ENCODE measurements at regions not wholly inside any gene's neighbourhood (a gene's known extent, or its start where the extent isn't known, plus 50 kb on each side); places are given as distances from the start of the nearest gene placed in this dataset.

DNA sequence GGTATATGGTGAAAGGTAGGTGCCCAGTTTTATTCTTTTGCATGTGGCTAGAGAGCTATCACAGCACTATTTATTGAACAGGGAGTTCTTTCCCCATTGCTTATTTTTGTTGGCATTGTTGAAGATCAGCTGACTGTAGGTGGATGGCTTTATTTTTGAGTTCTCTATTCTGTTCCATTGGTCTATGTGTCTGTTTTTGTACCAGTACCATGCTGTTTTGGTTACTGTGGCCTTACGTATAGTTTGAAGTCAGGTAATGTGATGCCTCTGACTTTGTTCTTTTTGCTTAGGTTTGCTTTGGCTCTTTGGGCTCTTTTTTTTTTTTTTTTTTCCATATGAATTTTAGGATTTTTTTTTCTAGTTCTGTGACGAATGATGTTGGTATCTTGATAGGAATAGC, 139.2 kb upstream of the CTNNB1 start:
- H3K79me2 ChIP-seq (ENCODE audit: control insufficient read depth, insufficient read depth, low read length) = no peaks in the 10 kb centered on the region
- H3K4me3 ChIP-seq (replicated peaks in 1 of 4; ENCODE audit: control extremely low read depth in 1 of 4, insufficient read depth in 1 of 4, low read depth in 3 of 4, low read length in 4 of 4) = no peak overlapping the region
- H3K27me3 ChIP-seq (ENCODE audit: control insufficient read depth, insufficient read depth, low read length) = no peaks in the 10 kb centered on the region
- no peak overlapping the region for H3K4me2 ChIP-seq (ENCODE audit: extremely low read depth, insufficient read depth, low read length)
- TF ChIP-seq, protein P1, sequence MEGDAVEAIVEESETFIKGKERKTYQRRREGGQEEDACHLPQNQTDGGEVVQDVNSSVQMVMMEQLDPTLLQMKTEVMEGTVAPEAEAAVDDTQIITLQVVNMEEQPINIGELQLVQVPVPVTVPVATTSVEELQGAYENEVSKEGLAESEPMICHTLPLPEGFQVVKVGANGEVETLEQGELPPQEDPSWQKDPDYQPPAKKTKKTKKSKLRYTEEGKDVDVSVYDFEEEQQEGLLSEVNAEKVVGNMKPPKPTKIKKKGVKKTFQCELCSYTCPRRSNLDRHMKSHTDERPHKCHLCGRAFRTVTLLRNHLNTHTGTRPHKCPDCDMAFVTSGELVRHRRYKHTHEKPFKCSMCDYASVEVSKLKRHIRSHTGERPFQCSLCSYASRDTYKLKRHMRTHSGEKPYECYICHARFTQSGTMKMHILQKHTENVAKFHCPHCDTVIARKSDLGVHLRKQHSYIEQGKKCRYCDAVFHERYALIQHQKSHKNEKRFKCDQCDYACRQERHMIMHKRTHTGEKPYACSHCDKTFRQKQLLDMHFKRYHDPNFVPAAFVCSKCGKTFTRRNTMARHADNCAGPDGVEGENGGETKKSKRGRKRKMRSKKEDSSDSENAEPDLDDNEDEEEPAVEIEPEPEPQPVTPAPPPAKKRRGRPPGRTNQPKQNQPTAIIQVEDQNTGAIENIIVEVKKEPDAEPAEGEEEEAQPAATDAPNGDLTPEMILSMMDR (conservative IDR thresholded peaks at IDR 0.05 in 1 of 2, IDR thresholded peaks at IDR 0.05 in 1 of 2; ENCODE audit: low read depth in 1 of 2, low read length in 2 of 2) = no peak
- no peaks in the 10 kb centered on the region for H3K36me3 ChIP-seq (ENCODE audit: control insufficient read depth, insufficient read depth, low read length)
- H3K9ac ChIP-seq (ENCODE audit: insufficient read depth, low read length) = no peak overlapping the region
- H3K9me3 ChIP-seq (ENCODE audit: control insufficient read depth, insufficient read depth, low read depth, low read length) = no peaks in the 10 kb centered on the region
- no peak overlapping the region for H3K27ac ChIP-seq (ENCODE audit: insufficient read depth, low read length)
- H3K4me1 ChIP-seq (ENCODE audit: control insufficient read depth, extremely low read depth, insufficient read depth, low read length) = no peaks in the 10 kb centered on the region
- DNase-seq (ENCODE audit: low read depth in 2 of 2) = no peak
- no peak overlapping the region for H2AFZ ChIP-seq (ENCODE audit: low read length)
- H4K20me1 ChIP-seq (ENCODE audit: control insufficient read depth, extremely low read depth, insufficient read depth, low read length) = no peaks in the 10 kb centered on the region

- Histone ChIP-seq H3K4me1 (ENCODE audit: control insufficient read depth, extremely low read depth, insufficient read depth, low read length) (no peaks in the 10 kb centered on the region), H4K20me1 (ENCODE audit: control insufficient read depth, extremely low read depth, insufficient read depth, low read length) (no peaks in the 10 kb centered on the region), H3K4me3 (replicated peaks in 1 of 4; ENCODE audit: control extremely low read depth in 1 of 4, insufficient read depth in 1 of 4, low read depth in 3 of 4, low read length in 4 of 4) (no peak overlapping the region), H3K79me2 (ENCODE audit: control insufficient read depth, insufficient read depth, low read length) (no peaks in the 10 kb centered on the region), H3K9ac (ENCODE audit: insufficient read depth, low read length) (no peak overlapping the region), H3K36me3 (ENCODE audit: control insufficient read depth, insufficient read depth, low read length) (no peaks in the 10 kb centered on the region), H2AFZ (ENCODE audit: low read length) (no peak overlapping the region), H3K4me2 (ENCODE audit: extremely low read depth, insufficient read depth, low read length) (no peak overlapping the region), H3K27ac (ENCODE audit: insufficient read depth, low read length) (no peak overlapping the region), H3K9me3 (ENCODE audit: control insufficient read depth, insufficient read depth, low read depth, low read length) (no peaks in the 10 kb centered on the region), H3K27me3 (ENCODE audit: control insufficient read depth, insufficient read depth, low read length) (no peaks in the 10 kb centered on the region)
- no peak for DNase-seq (ENCODE audit: low read depth in 2 of 2)
- TF ChIP-seq, protein P1 (conservative IDR thresholded peaks at IDR 0.05 in 1 of 2, IDR thresholded peaks at IDR 0.05 in 1 of 2; ENCODE audit: low read depth in 1 of 2, low read length in 2 of 2) = no peak
- no peak for TF ChIP-seq EZH2 (IDR thresholded peaks at IDR 0.05; ENCODE audit: low read length, missing control alignments)
These were observed 135.2 kb upstream of the CTNNB1 start for GRCh38 chr3:41064070-41064469.

DNA sequence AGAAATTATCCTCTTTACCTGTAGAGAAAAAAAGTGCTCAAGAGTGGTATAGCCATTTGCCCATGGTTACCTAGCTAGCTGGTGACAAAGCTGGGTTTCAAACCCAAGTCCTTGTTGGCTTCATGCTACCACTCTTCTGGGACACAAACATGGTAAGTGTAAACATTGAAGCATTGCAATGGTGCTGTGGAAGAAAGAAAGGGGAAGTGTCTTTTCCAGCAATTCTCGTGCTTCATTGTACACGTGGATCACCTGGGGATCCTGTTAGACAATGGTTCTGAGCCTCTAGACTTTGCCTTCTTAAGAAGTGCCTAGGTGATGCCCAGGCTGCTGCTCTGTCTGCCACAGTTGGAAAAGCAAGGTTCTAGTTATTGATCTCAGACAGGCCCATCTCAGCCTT, 134.8 kb upstream of the CTNNB1 start:
- H3K4me2 ChIP-seq (ENCODE audit: extremely low read depth, insufficient read depth, low read length) = no peak overlapping the region
- H3K9me3 ChIP-seq (ENCODE audit: control insufficient read depth, insufficient read depth, low read depth, low read length) = no peaks in the 10 kb centered on the region
- no peaks in the 10 kb centered on the region for H3K27me3 ChIP-seq (ENCODE audit: control insufficient read depth, insufficient read depth, low read length)
- no peaks in the 10 kb centered on the region for H4K20me1 ChIP-seq (ENCODE audit: control insufficient read depth, extremely low read depth, insufficient read depth, low read length)
- no peak overlapping the region for H3K4me3 ChIP-seq (replicated peaks in 1 of 4; ENCODE audit: control extremely low read depth in 1 of 4, insufficient read depth in 1 of 4, low read depth in 3 of 4, low read length in 4 of 4)
- H3K79me2 ChIP-seq (ENCODE audit: control insufficient read depth, insufficient read depth, low read length) = no peaks in the 10 kb centered on the region
- no peak overlapping the region for H3K27ac ChIP-seq (ENCODE audit: insufficient read depth, low read length)
- H3K36me3 ChIP-seq (ENCODE audit: control insufficient read depth, insufficient read depth, low read length) = no peaks in the 10 kb centered on the region
- DNase-seq (ENCODE audit: low read depth in 2 of 2) = no peak
- H2AFZ ChIP-seq (ENCODE audit: low read length) = no peak overlapping the region
- no peak for TF ChIP-seq EZH2 (IDR thresholded peaks at IDR 0.05; ENCODE audit: low read length, missing control alignments)
- TF ChIP-seq, protein P1 (conservative IDR thresholded peaks at IDR 0.05 in 1 of 2, IDR thresholded peaks at IDR 0.05 in 1 of 2; ENCODE audit: low read depth in 1 of 2, low read length in 2 of 2) = no peak
- no peak overlapping the region for H3K9ac ChIP-seq (ENCODE audit: insufficient read depth, low read length)
- no peaks in the 10 kb centered on the region for H3K4me1 ChIP-seq (ENCODE audit: control insufficient read depth, extremely low read depth, insufficient read depth, low read length)

All from fibroblast of lung (primary cell).